Activated naive CD4-positive, alpha-beta T cell treated with anti-CD3 and anti-CD28 coated beads for 36 hours (primary cell): ENCODE measurements at regions not wholly inside any gene's neighbourhood (a gene's known extent, or its start where the extent isn't known, plus 50 kb on each side); places are given as distances from the start of the nearest gene placed in this dataset.

Experiments used
- CTCF ChIA-PET: fragments of 350-600 bp; sonication (Branson Sonifier 250); formaldehyde crosslinking; loops from one replicate; lab custom pipeline; 2021; ENCODE audit warnings: antibody characterized with exemption; lab: Charles Lee
- DNase-seq: peaks from one replicate; pipeline ENCODE4 v3.0.0-alpha.2; 2020
- H3K27ac Mint-ChIP-seq: one replicate; pipeline ENCODE4 v1.8.0; 2021; ENCODE audit warnings: mild to moderate bottlenecking, mixed read lengths
- H3K27me3 Mint-ChIP-seq: one replicate; pipeline ENCODE4 v1.8.0; 2021; ENCODE audit warnings: low read depth, mixed read lengths
- H3K36me3 Mint-ChIP-seq: one replicate; pipeline ENCODE4 v1.8.0; 2021; ENCODE audit warnings: low read depth, mixed read lengths
- H3K4me1 Mint-ChIP-seq: one replicate; pipeline ENCODE4 v1.8.0; 2021; ENCODE audit warnings: low read depth, mixed read lengths
- H3K4me3 Mint-ChIP-seq: one replicate; pipeline ENCODE4 v1.8.0; 2021; ENCODE audit warnings: mild to moderate bottlenecking, moderate library complexity, mixed read lengths
- H3K9me3 Mint-ChIP-seq: one replicate; pipeline ENCODE4 v1.8.0; 2021; ENCODE audit warnings: mixed read lengths
- intact Hi-C: fragments of 100-400 bp; cut with micrococcal nuclease; formaldehyde crosslinking; loops from one replicate; pipeline ENCODE4 v1.15.1; 2023

GRCh38 chr11:104830508-104830907 is 67.8 kb downstream of the CASP12 start:
- H3K27ac Mint-ChIP-seq, result no peak overlapping the region
- intact Hi-C loops, result no loop called here
- H3K36me3 Mint-ChIP-seq, result no peaks in the 10 kb centered on the region
- H3K9me3 Mint-ChIP-seq, result no peaks in the 10 kb centered on the region
- DNase-seq, result no peak
- CTCF ChIA-PET, result no interaction called here
- H3K4me3 Mint-ChIP-seq, result no peak overlapping the region
- no peaks in the 10 kb centered on the region for H3K4me1 Mint-ChIP-seq
- no peaks in the 10 kb centered on the region for H3K27me3 Mint-ChIP-seq

DNA sequence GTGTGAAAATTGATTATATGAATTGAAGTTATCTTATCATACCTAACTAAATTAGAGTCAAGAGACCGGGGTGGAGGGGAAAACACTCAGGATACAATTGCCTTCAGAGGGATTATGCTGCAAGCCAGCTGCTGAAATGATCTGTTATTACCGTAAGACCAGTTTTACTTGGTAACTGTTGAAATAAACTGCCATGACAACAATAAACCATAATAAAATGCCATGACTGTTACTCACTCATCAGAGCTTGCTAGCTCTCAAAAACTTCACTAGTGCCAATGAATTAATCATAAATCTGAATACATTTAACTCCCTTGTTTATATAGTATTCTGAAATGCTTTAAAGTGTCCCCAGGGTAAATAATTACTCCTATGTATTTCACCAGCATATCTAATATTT is 68.2 kb downstream of the CASP12 start:
- Mint-ChIP-seq H3K4me1 (no peaks in the 10 kb centered on the region), H3K4me3 (no peak overlapping the region), H3K27ac (no peak overlapping the region), H3K9me3 (no peaks in the 10 kb centered on the region), H3K36me3 (no peaks in the 10 kb centered on the region), H3K27me3 (no peaks in the 10 kb centered on the region)
- no peak for DNase-seq
- intact Hi-C loops, result no loop called here
- CTCF ChIA-PET, result no interaction called here

GRCh38 chr11:104826772-104827171 is 71.5 kb downstream of the CASP12 start:
- Mint-ChIP-seq H3K9me3 (no peaks in the 10 kb centered on the region), H3K4me3 (no peak overlapping the region), H3K36me3 (no peaks in the 10 kb centered on the region), H3K27ac (no peak overlapping the region), H3K27me3 (no peaks in the 10 kb centered on the region), H3K4me1 (no peaks in the 10 kb centered on the region)
- intact Hi-C loops, result no loop called here
- no peak for DNase-seq
- CTCF ChIA-PET, result no interaction called here

- H3K36me3 Mint-ChIP-seq, result no peaks in the 10 kb centered on the region
- no peak for DNase-seq
- no peak overlapping the region for H3K27ac Mint-ChIP-seq
- CTCF ChIA-PET, result interaction anchor here (0.9 kb wide), 1 partner anchor 174 kb away, joined by 3 read pairs; no protein-coding TSS in a partner anchor
- H3K27me3 Mint-ChIP-seq, result no peaks in the 10 kb centered on the region
- H3K4me3 Mint-ChIP-seq, result no peak overlapping the region
- intact Hi-C loops, result loop anchor here (5.0 kb wide), 1 partner anchor 179 kb away; no protein-coding TSS in a partner anchor
- H3K4me1 Mint-ChIP-seq, result no peaks in the 10 kb centered on the region
- H3K9me3 Mint-ChIP-seq, result no peaks in the 10 kb centered on the region
Measured at GRCh38 chr11:104823657-104824056, 74.6 kb downstream of the CASP12 start.

DNA sequence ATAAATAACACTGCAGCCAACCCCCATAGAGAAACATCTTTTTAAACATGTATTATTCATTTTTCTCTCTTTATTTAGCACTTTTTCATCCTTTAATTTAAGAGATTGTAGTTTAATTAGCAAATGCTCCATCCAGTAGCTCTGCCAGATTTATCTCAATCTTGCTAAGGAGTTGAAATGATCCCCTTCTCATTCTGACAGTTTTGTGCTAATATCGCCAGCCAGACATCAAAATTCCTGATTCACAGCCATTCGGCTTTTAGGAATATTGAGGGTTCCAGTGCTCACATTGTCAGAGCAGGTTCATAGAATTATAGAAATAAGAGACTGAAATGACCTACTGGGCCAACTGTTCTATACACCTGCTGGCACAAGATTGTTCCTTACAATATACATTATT is 77.8 kb downstream of the CASP12 start:
- CTCF ChIA-PET, result no interaction called here

DNA sequence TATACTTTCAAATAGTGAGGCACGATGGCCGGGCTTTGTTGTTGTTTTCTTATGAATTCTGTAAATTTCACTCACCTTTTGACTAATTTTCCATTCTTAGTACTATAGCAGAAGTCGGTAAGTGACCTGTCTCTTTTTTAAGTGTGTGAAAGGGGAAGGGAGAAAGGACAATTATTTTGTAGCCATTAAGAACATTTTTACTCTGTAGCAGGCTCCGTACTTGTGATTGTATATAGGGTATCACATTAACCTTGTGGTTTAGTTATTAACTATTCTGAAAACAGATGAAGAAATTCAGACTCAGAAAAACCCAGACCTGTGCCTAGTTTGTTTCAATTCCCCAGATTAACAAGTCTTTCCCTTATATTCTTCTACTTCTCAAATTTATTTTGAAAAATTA is 78.7 kb downstream of the CASP12 start:
- CTCF ChIA-PET, result no interaction called here
- Mint-ChIP-seq H3K36me3 (no peaks in the 10 kb centered on the region), H3K27me3 (no peaks in the 10 kb centered on the region), H3K9me3 (no peaks in the 10 kb centered on the region), H3K4me3 (no peak overlapping the region), H3K4me1 (no peaks in the 10 kb centered on the region), H3K27ac (no peak overlapping the region)
- no peak for DNase-seq
- intact Hi-C loops, result loop anchor here (5.0 kb wide), 1 partner anchor 183 kb away; no protein-coding TSS in a partner anchor

More for the DNA sequence above, 77.8 kb downstream of the CASP12 start:
- Mint-ChIP-seq H3K27ac (no peak overlapping the region), H3K4me3 (no peak overlapping the region), H3K9me3 (no peaks in the 10 kb centered on the region), H3K4me1 (no peaks in the 10 kb centered on the region), H3K27me3 (no peaks in the 10 kb centered on the region), H3K36me3 (no peaks in the 10 kb centered on the region)
- DNase-seq, result no peak
- intact Hi-C loops, result loop anchor here (5.0 kb wide), 1 partner anchor 182 kb away; no protein-coding TSS in a partner anchor

DNA sequence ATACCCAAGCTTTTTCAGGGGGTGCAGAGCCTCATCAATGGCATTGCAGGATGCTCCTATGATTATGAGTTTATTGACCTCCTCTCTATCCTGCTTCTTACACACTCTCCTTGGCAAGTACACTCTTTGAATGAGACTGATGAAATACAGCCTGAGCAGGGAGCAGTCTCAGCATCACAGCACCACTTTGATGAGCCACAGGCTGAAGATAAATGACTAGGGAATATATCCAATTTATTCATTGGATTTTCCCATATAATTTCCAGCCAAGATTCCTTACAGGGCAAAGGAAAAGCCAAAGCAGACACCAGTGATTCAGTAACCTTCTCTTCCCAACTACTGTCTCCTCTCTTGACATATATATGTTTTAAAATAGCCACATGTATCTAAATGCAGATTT is 79.2 kb downstream of the CASP12 start:
- H3K27ac Mint-ChIP-seq, result no peak overlapping the region
- no peaks in the 10 kb centered on the region for H3K9me3 Mint-ChIP-seq
- H3K4me1 Mint-ChIP-seq, result no peaks in the 10 kb centered on the region
- CTCF ChIA-PET, result interaction anchor here (1.2 kb wide), 1 partner anchor 112 kb away, joined by 4 read pairs; no protein-coding TSS in a partner anchor
- no peaks in the 10 kb centered on the region for H3K36me3 Mint-ChIP-seq
- H3K27me3 Mint-ChIP-seq, result no peaks in the 10 kb centered on the region
- no peak overlapping the region for H3K4me3 Mint-ChIP-seq
- intact Hi-C loops, result no loop called here
- DNase-seq, result no peak

GRCh38 chr11:104817973-104818372 is 80.3 kb downstream of the CASP12 start:
- CTCF ChIA-PET, result interaction anchor here (1.2 kb wide), 1 partner anchor 111 kb away, joined by 4 read pairs; no protein-coding TSS in a partner anchor
- H3K27me3 Mint-ChIP-seq, result no peaks in the 10 kb centered on the region
- no peaks in the 10 kb centered on the region for H3K36me3 Mint-ChIP-seq
- H3K4me1 Mint-ChIP-seq, result no peaks in the 10 kb centered on the region
- no peaks in the 10 kb centered on the region for H3K9me3 Mint-ChIP-seq
- no peak overlapping the region for H3K27ac Mint-ChIP-seq
- DNase-seq, result no peak
- H3K4me3 Mint-ChIP-seq, result no peak overlapping the region
- intact Hi-C loops, result no loop called here

GRCh38 chr11:104813532-104813931 is 84.7 kb downstream of the CASP12 start:
- H3K4me1 Mint-ChIP-seq, result no peaks in the 10 kb centered on the region
- no peaks in the 10 kb centered on the region for H3K9me3 Mint-ChIP-seq
- CTCF ChIA-PET, result no interaction called here
- H3K4me3 Mint-ChIP-seq, result no peak overlapping the region
- H3K36me3 Mint-ChIP-seq, result no peaks in the 10 kb centered on the region
- intact Hi-C loops, result no loop called here
- no peaks in the 10 kb centered on the region for H3K27me3 Mint-ChIP-seq
- DNase-seq, result no peak
- no peak overlapping the region for H3K27ac Mint-ChIP-seq

DNA sequence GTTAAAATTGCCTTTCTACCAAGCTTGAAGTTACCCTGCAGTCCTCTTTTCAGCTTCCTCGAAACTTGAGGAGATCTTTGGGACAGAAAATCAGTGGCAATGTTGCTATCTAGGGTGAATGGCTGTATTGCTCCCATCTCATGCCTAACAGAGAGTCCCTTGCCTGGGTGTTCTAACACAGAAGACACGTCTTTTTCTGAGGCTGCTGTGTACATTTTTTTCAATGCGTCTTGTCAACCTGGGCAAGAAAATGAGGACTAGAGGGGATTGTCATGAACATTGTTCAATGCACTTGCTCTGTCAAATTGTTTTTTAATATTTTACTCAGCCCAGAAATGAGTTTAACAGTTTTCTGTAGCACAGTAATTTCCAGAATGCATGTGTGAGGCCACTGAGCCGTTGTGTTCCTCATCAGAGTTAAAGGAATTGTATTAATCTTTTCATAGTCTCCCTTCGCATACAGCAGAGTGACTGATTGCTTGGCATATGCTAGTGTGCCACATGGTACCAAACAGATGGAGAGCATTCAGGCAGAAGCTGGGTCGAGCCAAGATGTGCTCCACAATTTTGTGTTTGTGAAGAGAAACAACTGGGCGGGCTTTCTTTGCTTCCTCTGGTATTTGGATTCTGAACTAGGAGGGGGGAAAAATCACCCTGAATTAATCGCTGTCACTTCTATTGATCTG is 86.0 kb downstream of the CASP12 start:
- no peaks in the 10 kb centered on the region for H3K36me3 Mint-ChIP-seq

DNA sequence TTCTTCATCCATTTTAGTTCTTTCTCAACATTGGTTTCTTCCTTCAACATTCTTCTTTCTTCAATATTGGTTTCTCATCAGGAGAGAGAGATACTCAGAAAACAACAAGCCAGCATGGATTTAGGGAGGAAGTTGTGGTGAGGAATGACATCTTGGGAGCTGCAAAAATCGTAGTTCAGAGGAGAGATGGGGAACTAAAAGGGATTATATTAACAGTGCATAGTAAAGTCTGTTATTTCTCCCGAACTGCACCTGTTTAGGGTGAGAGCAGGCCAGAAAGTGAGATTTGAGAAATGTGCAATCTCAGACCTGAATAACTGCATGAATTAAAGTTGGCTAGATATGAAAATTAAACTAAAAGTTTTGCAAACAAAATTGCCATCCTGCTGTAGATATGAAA is 94.5 kb downstream of the CASP12 start:
- Mint-ChIP-seq H3K36me3 (no peaks in the 10 kb centered on the region), H3K4me3 (no peak overlapping the region), H3K9me3 (peaks cover 2% of the 10 kb centered on the region), H3K4me1 (peaks cover 17% of the 10 kb centered on the region), H3K27ac (no peak overlapping the region), H3K27me3 (no peaks in the 10 kb centered on the region)
- no peak for DNase-seq
- intact Hi-C loops, result no loop called here
- CTCF ChIA-PET, result no interaction called here

More for the DNA sequence above, 86.0 kb downstream of the CASP12 start:
- DNase-seq, result no peak
- Mint-ChIP-seq H3K4me1 (no peaks in the 10 kb centered on the region), H3K4me3 (no peak overlapping the region), H3K27me3 (no peaks in the 10 kb centered on the region), H3K27ac (no peak overlapping the region), H3K9me3 (peaks cover 2% of the 10 kb centered on the region)
- CTCF ChIA-PET, result no interaction called here
- intact Hi-C loops, result no loop called here

- Mint-ChIP-seq H3K27me3 (no peaks in the 10 kb centered on the region), H3K36me3 (peaks cover 1% of the 10 kb centered on the region), H3K27ac (peak overlapping the region; percentile 68), H3K9me3 (peaks cover 5% of the 10 kb centered on the region), H3K4me3 (peak overlapping the region; percentile 53), H3K4me1 (peaks cover 34% of the 10 kb centered on the region)
- CTCF ChIA-PET, result no interaction called here
- intact Hi-C loops, result loop anchor here (2.0 to 5.0 kb wide), 2 partner anchors 118 to 168 kb away; partner anchors contain the start of gene CASP4
- DNase-seq, result no peak
Measured at GRCh38 chr11:104799251-104799650, 99.0 kb downstream of the CASP12 start.

- Mint-ChIP-seq H3K4me3 (peak overlapping the region; percentile 64), H3K9me3 (peaks cover 5% of the 10 kb centered on the region), H3K27me3 (no peaks in the 10 kb centered on the region), H3K36me3 (peaks cover 1% of the 10 kb centered on the region), H3K27ac (peak overlapping the region; percentile 72), H3K4me1 (peaks cover 33% of the 10 kb centered on the region)
- intact Hi-C loops, result loop anchor here (1.0 to 5.0 kb wide), 3 partner anchors 93 to 169 kb away; partner anchors contain the start of gene CASP4
- no peak for DNase-seq
- CTCF ChIA-PET, result no interaction called here
Measured at GRCh38 chr11:104798789-104799188, 99.5 kb downstream of the CASP12 start.
